ENCODE measurements at regions not wholly inside any gene's neighbourhood (a gene's known extent, or its start where the extent isn't known, plus 50 kb on each side); places are given as distances from the start of the nearest gene placed in this dataset.

- no peaks in the 10 kb centered on the region for H3K36me3 ChIP-seq (ENCODE audit: insufficient read depth, insufficient read length, low read length)
- TF ChIP-seq YY1 (IDR thresholded peaks at IDR 0.05; ENCODE audit: insufficient read depth, insufficient read length): peak; percentile 63
- no peak for TF ChIP-seq ZNF274 (IDR thresholded peaks at IDR 0.05; ENCODE audit: low read depth, low read length)
- no peak for TF ChIP-seq SUZ12 (IDR thresholded peaks at IDR 0.05; ENCODE audit: extremely low read depth, insufficient read depth, insufficient read length)
- H3K4me1 ChIP-seq (ENCODE audit: insufficient read depth, insufficient read length): no peaks in the 10 kb centered on the region
- H3K9ac ChIP-seq (ENCODE audit: insufficient read length, low read depth): no peak overlapping the region
- H3K9me3 ChIP-seq (ENCODE audit: insufficient read depth, low read length): no peaks in the 10 kb centered on the region
- H3K4me3 ChIP-seq (ENCODE audit: insufficient read length, low read depth): no peak overlapping the region
- no peaks in the 10 kb centered on the region for H3K27me3 ChIP-seq (ENCODE audit: insufficient read depth, insufficient read length)
- DNase-seq (ENCODE audit: low read depth, low spot score): peak; percentile 11
Observed at GRCh38 chr9:68643901-68644809, 60.9 kb upstream of the PIP5K1B start.

- Histone ChIP-seq H3K9me3 (ENCODE audit: insufficient read depth, low read length) (no peaks in the 10 kb centered on the region), H3K27me3 (ENCODE audit: insufficient read depth, insufficient read length) (no peaks in the 10 kb centered on the region), H3K4me3 (ENCODE audit: insufficient read length, low read depth) (no peak overlapping the region), H3K4me1 (ENCODE audit: insufficient read depth, insufficient read length) (no peaks in the 10 kb centered on the region), H3K9ac (ENCODE audit: insufficient read length, low read depth) (no peak overlapping the region), H3K36me3 (ENCODE audit: insufficient read depth, insufficient read length, low read length) (no peaks in the 10 kb centered on the region)
- DNase-seq (ENCODE audit: low read depth, low spot score): no peak
- no peak for TF ChIP-seq ZNF274 (IDR thresholded peaks at IDR 0.05; ENCODE audit: low read depth, low read length)
- no peak for TF ChIP-seq SUZ12 (IDR thresholded peaks at IDR 0.05; ENCODE audit: extremely low read depth, insufficient read depth, insufficient read length)
- TF ChIP-seq YY1 (IDR thresholded peaks at IDR 0.05; ENCODE audit: insufficient read depth, insufficient read length): no peak
Observed at GRCh38 chr9:68644831-68645230, 60.2 kb upstream of the PIP5K1B start.

GRCh38 chr9:68648164-68648563 lies 56.9 kb upstream of the PIP5K1B start:
- TF ChIP-seq YY1 (IDR thresholded peaks at IDR 0.05; ENCODE audit: insufficient read depth, insufficient read length) (no peak), SUZ12 (IDR thresholded peaks at IDR 0.05; ENCODE audit: extremely low read depth, insufficient read depth, insufficient read length) (no peak), ZNF274 (IDR thresholded peaks at IDR 0.05; ENCODE audit: low read depth, low read length) (no peak)
- Histone ChIP-seq H3K4me3 (ENCODE audit: insufficient read length, low read depth) (no peak overlapping the region), H3K4me1 (ENCODE audit: insufficient read depth, insufficient read length) (no peaks in the 10 kb centered on the region), H3K9ac (ENCODE audit: insufficient read length, low read depth) (no peak overlapping the region), H3K9me3 (ENCODE audit: insufficient read depth, low read length) (no peaks in the 10 kb centered on the region), H3K27me3 (ENCODE audit: insufficient read depth, insufficient read length) (no peaks in the 10 kb centered on the region), H3K36me3 (ENCODE audit: insufficient read depth, insufficient read length, low read length) (no peaks in the 10 kb centered on the region)
- no peak for DNase-seq (ENCODE audit: low read depth, low spot score)

DNA sequence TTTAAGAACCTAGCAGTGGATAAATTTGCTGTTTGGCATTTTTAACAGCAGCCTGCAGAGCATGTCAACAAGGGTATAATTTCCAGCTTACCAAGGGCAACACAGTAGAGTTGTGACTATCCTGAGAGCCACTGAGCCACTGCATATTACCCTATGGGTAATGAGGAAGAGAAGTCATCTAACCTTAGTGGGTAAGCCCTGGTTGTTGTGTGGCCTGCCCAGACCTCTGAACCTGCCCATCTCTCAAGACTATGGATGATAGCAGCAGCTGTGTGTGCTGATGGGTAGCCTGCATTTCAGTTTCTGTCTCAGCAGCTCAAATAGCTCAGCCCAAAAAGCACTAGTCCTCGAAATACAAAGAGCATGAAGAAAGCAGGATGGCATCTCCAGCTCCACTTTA lies 56.1 kb upstream of the PIP5K1B start:
- no peaks in the 10 kb centered on the region for H3K27me3 ChIP-seq (ENCODE audit: insufficient read depth, insufficient read length)
- H3K9me3 ChIP-seq (ENCODE audit: insufficient read depth, low read length): no peaks in the 10 kb centered on the region
- no peak for DNase-seq (ENCODE audit: low read depth, low spot score)
- no peaks in the 10 kb centered on the region for H3K4me1 ChIP-seq (ENCODE audit: insufficient read depth, insufficient read length)
- TF ChIP-seq YY1 (IDR thresholded peaks at IDR 0.05; ENCODE audit: insufficient read depth, insufficient read length): no peak
- no peak for TF ChIP-seq SUZ12 (IDR thresholded peaks at IDR 0.05; ENCODE audit: extremely low read depth, insufficient read depth, insufficient read length)
- TF ChIP-seq ZNF274 (IDR thresholded peaks at IDR 0.05; ENCODE audit: low read depth, low read length): no peak
- no peak overlapping the region for H3K4me3 ChIP-seq (ENCODE audit: insufficient read length, low read depth)
- H3K9ac ChIP-seq (ENCODE audit: insufficient read length, low read depth): no peak overlapping the region
- no peaks in the 10 kb centered on the region for H3K36me3 ChIP-seq (ENCODE audit: insufficient read depth, insufficient read length, low read length)

DNA sequence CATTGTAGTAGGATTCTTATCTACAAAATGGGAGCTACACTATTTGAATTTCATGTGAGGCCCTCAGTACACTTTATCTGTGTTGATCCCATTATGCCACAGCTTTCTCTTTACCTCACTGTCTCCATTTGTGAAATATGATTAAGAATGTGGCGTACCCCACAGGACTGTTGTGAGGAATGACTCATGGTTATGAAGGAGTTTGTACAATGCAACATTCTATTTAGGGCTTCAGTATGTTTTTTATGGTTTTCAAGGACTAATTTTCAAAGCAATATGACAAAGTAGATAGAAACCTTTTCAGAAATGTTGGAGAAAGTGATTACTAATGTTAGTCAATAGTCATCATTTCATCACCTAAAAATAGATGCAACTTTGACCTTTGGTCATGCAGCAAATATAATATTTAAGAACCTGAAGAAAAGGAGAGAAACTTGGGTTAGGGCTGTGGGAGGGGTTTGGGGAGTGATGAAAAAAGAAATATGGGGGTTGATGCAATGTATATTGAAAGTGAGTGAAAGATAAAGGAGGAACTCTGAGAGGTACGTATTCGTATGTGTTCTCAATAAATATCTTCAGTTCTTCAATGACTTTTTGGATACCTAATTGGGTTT lies 53.7 kb upstream of the PIP5K1B start:
- Histone ChIP-seq H3K36me3 (ENCODE audit: insufficient read depth, insufficient read length, low read length) (no peaks in the 10 kb centered on the region), H3K9me3 (ENCODE audit: insufficient read depth, low read length) (no peaks in the 10 kb centered on the region), H3K4me3 (ENCODE audit: insufficient read length, low read depth) (no peak overlapping the region), H3K4me1 (ENCODE audit: insufficient read depth, insufficient read length) (no peaks in the 10 kb centered on the region), H3K27me3 (ENCODE audit: insufficient read depth, insufficient read length) (no peaks in the 10 kb centered on the region), H3K9ac (ENCODE audit: insufficient read length, low read depth) (no peak overlapping the region)
- TF ChIP-seq SUZ12 (IDR thresholded peaks at IDR 0.05; ENCODE audit: extremely low read depth, insufficient read depth, insufficient read length) (no peak), ZNF274 (IDR thresholded peaks at IDR 0.05; ENCODE audit: low read depth, low read length) (no peak), YY1 (IDR thresholded peaks at IDR 0.05; ENCODE audit: insufficient read depth, insufficient read length) (no peak)
- DNase-seq (ENCODE audit: low read depth, low spot score): no peak

GRCh38 chr9:68653141-68653595 lies 51.9 kb upstream of the PIP5K1B start:
- DNase-seq (ENCODE audit: low read depth, low spot score): no peak
- TF ChIP-seq SUZ12 (IDR thresholded peaks at IDR 0.05; ENCODE audit: extremely low read depth, insufficient read depth, insufficient read length) (no peak), ZNF274 (IDR thresholded peaks at IDR 0.05; ENCODE audit: low read depth, low read length) (no peak), YY1 (IDR thresholded peaks at IDR 0.05; ENCODE audit: insufficient read depth, insufficient read length) (no peak)
- Histone ChIP-seq H3K27me3 (ENCODE audit: insufficient read depth, insufficient read length) (no peaks in the 10 kb centered on the region), H3K4me1 (ENCODE audit: insufficient read depth, insufficient read length) (no peaks in the 10 kb centered on the region), H3K4me3 (ENCODE audit: insufficient read length, low read depth) (no peak overlapping the region), H3K36me3 (ENCODE audit: insufficient read depth, insufficient read length, low read length) (no peaks in the 10 kb centered on the region), H3K9me3 (ENCODE audit: insufficient read depth, low read length) (no peaks in the 10 kb centered on the region), H3K9ac (ENCODE audit: insufficient read length, low read depth) (no peak overlapping the region)

GRCh38 chr9:68654075-68654474 lies 51.0 kb upstream of the PIP5K1B start:
- no peaks in the 10 kb centered on the region for H3K4me1 ChIP-seq (ENCODE audit: insufficient read depth, insufficient read length)
- H3K27me3 ChIP-seq (ENCODE audit: insufficient read depth, insufficient read length): no peaks in the 10 kb centered on the region
- no peak for DNase-seq (ENCODE audit: low read depth, low spot score)
- TF ChIP-seq YY1 (IDR thresholded peaks at IDR 0.05; ENCODE audit: insufficient read depth, insufficient read length) (no peak), SUZ12 (IDR thresholded peaks at IDR 0.05; ENCODE audit: extremely low read depth, insufficient read depth, insufficient read length) (no peak), ZNF274 (IDR thresholded peaks at IDR 0.05; ENCODE audit: low read depth, low read length) (no peak)
- no peaks in the 10 kb centered on the region for H3K36me3 ChIP-seq (ENCODE audit: insufficient read depth, insufficient read length, low read length)
- no peak overlapping the region for H3K4me3 ChIP-seq (ENCODE audit: insufficient read length, low read depth)
- H3K9ac ChIP-seq (ENCODE audit: insufficient read length, low read depth): no peak overlapping the region
- H3K9me3 ChIP-seq (ENCODE audit: insufficient read depth, low read length): no peaks in the 10 kb centered on the region

All from NT2/D1 (cell line).